Gastroesophageal sphincter (tissue), 4 donors: ENCODE measurements at regions not wholly inside any gene's neighbourhood (a gene's known extent, or its start where the extent isn't known, plus 50 kb on each side); places are given as distances from the start of the nearest gene placed in this dataset.
A peak's percentile ranks its signal among the peaks of the same experiment; 100 is the strongest.

Experiments used
- ATAC-seq: fragments of 150-250 bp; one replicate; pipeline ENCODE4 v1.9.1; 2016; ENCODE audit warnings: mild to moderate bottlenecking, moderate library complexity
- H3K27ac ChIP-seq, 4 donors: fragments of 200-600 bp; sonication (generic) in 3 of 4; 1 replicate in 3 of 4; 2 replicates in 1 of 4; pipeline ENCODE4 v1.5.1; 2016 to 2019
- H3K27me3 ChIP-seq: fragments of 200-600 bp; sonication (generic); one replicate; pipeline ENCODE4 v1.5.1; 2019
- H3K36me3 ChIP-seq, 2 donors: fragments of 200-600 bp; sonication (generic); one replicate each; pipeline ENCODE4 v1.5.1; 2019; ENCODE audit warnings: control low read depth in 1 of 2
- H3K4me1 ChIP-seq, 3 donors: fragments of 200-600 bp; sonication (generic); 1 replicate in 2 of 3; 2 replicates in 1 of 3; pipeline ENCODE4 v1.5.1; 2016 to 2019; ENCODE audit warnings: control low read depth in 2 of 3
- H3K4me3 ChIP-seq, 2 donors: fragments of 200-600 bp; sonication (generic); one replicate each; pipeline ENCODE4 v1.5.1; 2019; ENCODE audit warnings: mild to moderate bottlenecking in 1 of 2, moderate library complexity in 1 of 2
- H3K9me3 ChIP-seq, 3 donors: fragments of 200-600 bp; sonication (generic); one replicate each; pipeline ENCODE4 v1.5.1; 2017 to 2019; ENCODE audit warnings: control low read depth in 2 of 3
- CTCF ChIP-seq, 4 experiments: fragments of 200-600 bp in 2 of 4; fragments of 450-650 bp in 2 of 4; sonication (generic) in 1 of 4; IDR thresholded peaks; one replicate each; pipeline ENCODE4 v1.5.1; 2017 to 2019; ENCODE audit warnings: antibody characterized with exemption in 4 of 4, mild to moderate bottlenecking in 2 of 4, moderate library complexity in 2 of 4
- EP300 ChIP-seq: sonication (generic); formaldehyde crosslinking; IDR thresholded peaks from one replicate; pipeline ENCODE4 v1.6.1; 2017; ENCODE audit warnings: antibody characterized with exemption, mild to moderate bottlenecking
- POLR2A ChIP-seq, 2 donors: fragments of 450-650 bp; IDR thresholded peaks; one replicate each; pipeline ENCODE4 v1.6.1; 2017; ENCODE audit warnings: antibody characterized with exemption in 2 of 2, mild to moderate bottlenecking in 2 of 2, moderate library complexity in 1 of 2
- POLR2AphosphoS5 ChIP-seq: sonication (generic); formaldehyde crosslinking; IDR thresholded peaks from one replicate; pipeline ENCODE4 v1.6.1; 2017; ENCODE audit warnings: antibody characterized with exemption
- WGBS, 2 donors: methylation state at CpG; one replicate each; pipeline ENCODE4 v1.1.5; 2018; ENCODE audit warnings: low coverage in 1 of 2; 5-methylcytosine and 5-hydroxymethylcytosine counted together

- Histone ChIP-seq H3K27ac (no peak overlapping the region), H3K27me3 (no peaks in the 10 kb centered on the region), H3K9me3 (no peaks in the 10 kb centered on the region), H3K4me3 (no peak overlapping the region), H3K4me1 (no peaks in the 10 kb centered on the region), H3K36me3 (no peaks in the 10 kb centered on the region)
- TF ChIP-seq POLR2AphosphoS5 (no peak), EP300 (no peak), CTCF (IDR thresholded peaks at IDR 0.05) (no peak)
- 100% methylated on average over 3 of the region's 3 CpGs; no CpG with 5 or more reads in 1 of the 2 donors for WGBS, 2 donors
- no peak for ATAC-seq
Measured at GRCh38 chr10:21263839-21264238, 261.6 kb downstream of the SKIDA1 start.

GRCh38 chr10:21263263-21263803 lies 262.1 kb downstream of the SKIDA1 start:
- no peaks in the 10 kb centered on the region for H3K9me3 ChIP-seq
- 71 to 74% methylated on average over 4 to 7 of the region's 12 CpGs for WGBS, 2 donors
- H3K36me3 ChIP-seq: no peaks in the 10 kb centered on the region
- no peak overlapping the region for H3K27ac ChIP-seq
- ATAC-seq: no peak
- no peaks in the 10 kb centered on the region for H3K4me1 ChIP-seq
- TF ChIP-seq POLR2A (IDR thresholded peaks at IDR 0.05) (no peak), EP300 (no peak), CTCF (IDR thresholded peaks at IDR 0.05) (no peak), POLR2AphosphoS5 (no peak)
- no peaks in the 10 kb centered on the region for H3K27me3 ChIP-seq
- H3K4me3 ChIP-seq: no peak overlapping the region

- Histone ChIP-seq H3K27ac (no peak overlapping the region), H3K27me3 (no peaks in the 10 kb centered on the region), H3K36me3 (no peaks in the 10 kb centered on the region), H3K4me3 (no peak overlapping the region), H3K9me3 (no peaks in the 10 kb centered on the region), H3K4me1 (no peaks in the 10 kb centered on the region)
- ATAC-seq: no peak
- TF ChIP-seq POLR2A (IDR thresholded peaks at IDR 0.05) (no peak), EP300 (no peak), CTCF (IDR thresholded peaks at IDR 0.05) (no peak), POLR2AphosphoS5 (no peak)
- 78 to 100% methylated on average over 1 to 13 of the region's 15 CpGs for WGBS, 2 donors
Measured at GRCh38 chr10:21261842-21262294, 263.6 kb downstream of the SKIDA1 start.

- TF ChIP-seq POLR2A (IDR thresholded peaks at IDR 0.05) (no peak), CTCF (IDR thresholded peaks at IDR 0.05) (no peak), EP300 (no peak)
- Histone ChIP-seq H3K9me3 (no peaks in the 10 kb centered on the region), H3K4me1 (no peaks in the 10 kb centered on the region), H3K27me3 (no peaks in the 10 kb centered on the region), H3K36me3 (no peaks in the 10 kb centered on the region), H3K4me3 (no peak overlapping the region), H3K27ac (no peak overlapping the region)
- WGBS, 2 donors: 54 to 67% methylated on average over 8 to 9 of the region's 11 CpGs
- ATAC-seq: no peak
Measured at GRCh38 chr10:21260506-21261149, 264.9 kb downstream of the SKIDA1 start.

GRCh38 chr10:21260066-21260465 lies 265.4 kb downstream of the SKIDA1 start:
- TF ChIP-seq CTCF (IDR thresholded peaks at IDR 0.05): no peak
- TF ChIP-seq EP300: no peak
- TF ChIP-seq POLR2A (IDR thresholded peaks at IDR 0.05): no peak
- no peak for TF ChIP-seq POLR2AphosphoS5
- Histone ChIP-seq H3K9me3 (no peaks in the 10 kb centered on the region), H3K27me3 (no peaks in the 10 kb centered on the region), H3K4me3 (no peak overlapping the region), H3K27ac (no peak overlapping the region), H3K4me1 (no peaks in the 10 kb centered on the region), H3K36me3 (no peaks in the 10 kb centered on the region)
- WGBS, 2 donors: 62 to 88% methylated on average over 2 to 6 of the region's 6 CpGs
- peak; percentile 43 for ATAC-seq
